HuH-7.5 (cell line): ENCODE measurements at regions not wholly inside any gene's neighbourhood (a gene's known extent, or its start where the extent isn't known, plus 50 kb on each side); places are given as distances from the start of the nearest gene placed in this dataset.

ENCODE experiments used
- DNase-seq: peaks from one replicate; pipeline ENCODE4 v3.0.0; 2011; ENCODE audit warnings: low spot score

GRCh38 chr6:74765486-74765885 lies 440.4 kb downstream of the COL12A1 start:
- DNase-seq, result no peak

GRCh38 chr6:74764486-74764885 lies 441.4 kb downstream of the COL12A1 start:
- no peak for DNase-seq

- DNase-seq, result no peak
These were observed 443.0 kb downstream of the COL12A1 start for GRCh38 chr6:74762841-74763240.

GRCh38 chr6:74757813-74758212 lies 448.0 kb downstream of the COL12A1 start:
- DNase-seq, result no peak

GRCh38 chr6:74756923-74757322 lies 448.9 kb downstream of the COL12A1 start:
- DNase-seq, result no peak

- DNase-seq, result no peak
These were observed 450.1 kb downstream of the COL12A1 start for GRCh38 chr6:74755778-74756177.

GRCh38 chr6:74755196-74755595 lies 450.7 kb downstream of the COL12A1 start:
- no peak for DNase-seq

GRCh38 chr6:74753883-74754600 lies 451.8 kb downstream of the COL12A1 start:
- no peak for DNase-seq

- DNase-seq, result no peak
These were observed 453.6 kb downstream of the COL12A1 start for GRCh38 chr6:74752303-74752702.

- no peak for DNase-seq
These were observed 455.0 kb downstream of the COL12A1 start for GRCh38 chr6:74750826-74751225.

- no peak for DNase-seq
These were observed 456.4 kb downstream of the COL12A1 start for GRCh38 chr6:74749211-74750147.

GRCh38 chr6:74745670-74746069 lies 460.2 kb downstream of the COL12A1 start:
- no peak for DNase-seq

- DNase-seq, result no peak
These were observed 462.9 kb downstream of the COL12A1 start for GRCh38 chr6:74742793-74743508.

GRCh38 chr6:74741646-74742045 lies 464.2 kb downstream of the COL12A1 start:
- no peak for DNase-seq

- no peak for DNase-seq
These were observed 470.5 kb downstream of the COL12A1 start for GRCh38 chr6:74735304-74735703.

- DNase-seq, result no peak
These were observed 471.0 kb downstream of the COL12A1 start for GRCh38 chr6:74734901-74735300.

GRCh38 chr6:74733830-74734620 lies 471.8 kb downstream of the COL12A1 start:
- DNase-seq, result no peak

- no peak for DNase-seq
These were observed 473.9 kb downstream of the COL12A1 start for GRCh38 chr6:74731931-74732330.

- no peak for DNase-seq
These were observed 474.6 kb downstream of the COL12A1 start for GRCh38 chr6:74731204-74731603.

- DNase-seq, result no peak
These were observed 484.9 kb downstream of the COL12A1 start for GRCh38 chr6:74720923-74721322.

GRCh38 chr6:74717591-74717990 lies 488.3 kb downstream of the COL12A1 start:
- no peak for DNase-seq
